HG03342 (cell line): ENCODE measurements at regions not wholly inside any gene's neighbourhood (a gene's known extent, or its start where the extent isn't known, plus 50 kb on each side); places are given as distances from the start of the nearest gene placed in this dataset.

Experiments used
- ATAC-seq: cut with Tn5 transposase; IDR thresholded peaks from one replicate; pipeline ENCODE4 v1.9.1; 2021; ENCODE audit warnings: mild to moderate bottlenecking, moderate library complexity; ENCODE audit not compliant: unreplicated experiment

- no peak for ATAC-seq
Observed at GRCh38 chr18:47550611-47551010, 299.2 kb upstream of the SKOR2 start.

- ATAC-seq: no peak
Observed at GRCh38 chr18:47549021-47549540, 297.6 kb upstream of the SKOR2 start.

DNA sequence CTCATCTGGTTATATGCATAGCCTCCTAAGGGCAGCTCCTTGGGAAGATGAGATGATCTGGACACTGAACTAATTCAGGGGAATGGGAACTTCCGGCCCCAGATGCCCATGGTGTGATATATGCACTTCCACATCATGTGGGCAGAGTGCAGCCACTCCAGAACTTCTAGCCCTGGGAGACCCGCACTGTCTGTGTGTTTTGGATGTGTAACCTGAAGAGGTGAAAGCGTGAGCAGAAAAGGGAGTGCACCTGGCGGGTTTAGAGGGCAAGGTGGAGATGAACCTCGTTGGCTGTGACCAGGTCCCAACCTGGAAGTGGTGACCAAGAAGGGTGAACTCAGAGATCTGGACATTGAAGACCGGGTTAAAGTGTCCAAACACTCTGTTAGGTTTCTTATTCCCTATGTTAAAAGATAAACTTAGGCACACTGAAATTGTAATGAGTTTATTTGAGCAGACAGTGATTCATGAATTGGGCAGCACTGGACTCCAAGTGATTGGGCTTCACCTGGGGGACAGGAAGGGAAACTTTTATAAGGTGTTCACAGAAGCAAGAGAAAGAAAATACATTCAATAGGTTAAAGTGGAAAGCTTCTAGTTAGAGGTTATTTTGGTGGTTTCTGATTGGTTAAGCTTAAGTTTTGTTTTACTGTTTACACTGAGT is 296.2 kb upstream of the SKOR2 start:
- no peak for ATAC-seq

DNA sequence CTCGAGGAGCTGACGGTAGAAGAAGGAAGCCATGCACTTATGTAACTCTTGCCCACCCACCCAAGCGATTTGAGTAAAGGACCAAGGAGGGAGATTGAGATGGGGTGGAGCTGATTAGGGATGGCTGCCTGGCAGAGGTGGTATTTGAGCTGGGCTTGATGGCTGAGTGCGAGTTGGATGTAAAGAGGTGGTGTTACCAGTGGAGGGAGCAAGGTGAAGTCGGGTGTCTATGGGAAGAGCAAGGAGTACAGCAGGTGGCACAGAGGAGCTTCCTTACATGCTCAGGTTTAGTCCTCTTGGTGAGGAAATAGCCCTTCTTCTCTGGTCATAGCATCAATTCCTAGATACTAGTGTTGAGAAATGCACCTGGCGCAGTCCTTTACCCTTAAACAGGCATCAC is 294.2 kb upstream of the SKOR2 start:
- no peak for ATAC-seq

- ATAC-seq: no peak
Observed at GRCh38 chr18:47543080-47543479, 291.6 kb upstream of the SKOR2 start.

DNA sequence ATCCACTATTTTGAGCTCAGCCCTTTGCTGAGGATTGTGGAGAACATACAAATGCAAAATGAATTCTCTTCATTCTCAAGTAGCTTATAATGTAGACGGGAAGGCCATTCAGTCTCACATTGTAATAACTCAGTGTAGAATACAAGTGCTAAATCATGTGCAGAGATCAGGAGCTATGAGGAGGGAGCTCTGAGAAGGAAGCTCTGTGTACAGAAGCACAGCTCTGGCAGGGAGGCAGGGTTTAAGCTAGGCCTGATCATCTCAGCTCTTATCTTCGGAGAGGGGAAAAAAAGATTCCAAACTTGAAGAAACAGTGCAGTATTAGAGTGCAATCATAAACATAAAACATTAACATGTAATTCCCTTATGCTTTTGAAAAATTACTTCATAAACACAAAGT is 291.1 kb upstream of the SKOR2 start:
- no peak for ATAC-seq

DNA sequence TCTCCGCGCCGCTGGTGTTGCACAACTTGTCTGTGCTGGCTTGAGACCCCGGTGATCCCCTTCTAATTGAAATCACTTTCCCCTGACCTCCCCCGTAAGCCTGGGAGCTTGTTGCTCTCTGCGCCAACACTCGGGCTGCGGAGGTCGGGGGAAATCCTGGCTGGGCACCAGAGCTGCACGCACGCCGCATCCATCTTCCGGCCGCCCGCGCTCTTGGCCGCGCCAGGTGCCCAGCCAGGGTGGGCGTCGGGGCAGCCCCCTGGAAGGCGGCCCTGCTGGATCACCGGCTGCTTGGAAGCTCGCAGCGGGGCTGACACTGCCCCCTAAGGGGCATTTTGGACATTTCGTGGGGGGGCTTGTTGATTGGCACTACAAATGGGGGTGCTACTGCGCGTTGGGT is 280.3 kb upstream of the SKOR2 start:
- no peak for ATAC-seq

DNA sequence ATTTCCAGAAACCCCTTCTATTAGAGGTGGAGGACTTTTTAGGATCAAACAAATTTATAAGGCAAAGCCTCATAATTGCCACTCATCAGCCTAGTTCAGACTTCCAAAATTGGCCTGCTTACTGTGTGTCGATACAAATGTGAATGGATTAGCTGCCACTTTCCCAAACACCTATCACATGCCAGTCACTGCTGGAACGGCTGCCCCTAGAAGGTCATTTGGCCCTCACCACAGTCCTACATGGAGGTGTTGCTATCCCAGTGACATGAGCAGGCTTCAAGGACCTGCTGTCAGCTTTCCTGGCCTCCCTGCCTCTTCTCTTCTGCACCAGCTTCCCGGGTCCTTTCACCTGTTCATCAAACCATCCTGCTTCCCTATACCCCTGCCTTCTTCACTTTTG is 279.2 kb upstream of the SKOR2 start:
- ATAC-seq: no peak

DNA sequence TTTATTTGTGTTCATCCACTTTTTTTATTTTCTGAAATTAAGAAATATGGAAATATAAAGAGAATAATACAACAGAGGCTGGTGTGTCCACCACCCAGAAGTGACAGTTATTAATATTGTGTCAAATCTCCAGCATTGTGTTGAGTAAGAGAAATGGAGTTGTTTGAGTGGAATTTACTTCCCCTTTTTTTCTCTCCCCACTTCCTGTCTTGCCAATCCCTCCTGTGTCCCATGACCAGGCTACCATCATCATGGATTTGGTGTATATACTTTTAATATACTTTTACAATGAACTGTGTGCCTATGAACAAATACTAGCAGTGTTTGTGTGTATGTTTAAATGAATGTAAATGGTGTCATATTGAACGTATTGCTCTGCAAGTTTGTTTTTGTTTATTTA is 276.9 kb upstream of the SKOR2 start:
- ATAC-seq: no peak

DNA sequence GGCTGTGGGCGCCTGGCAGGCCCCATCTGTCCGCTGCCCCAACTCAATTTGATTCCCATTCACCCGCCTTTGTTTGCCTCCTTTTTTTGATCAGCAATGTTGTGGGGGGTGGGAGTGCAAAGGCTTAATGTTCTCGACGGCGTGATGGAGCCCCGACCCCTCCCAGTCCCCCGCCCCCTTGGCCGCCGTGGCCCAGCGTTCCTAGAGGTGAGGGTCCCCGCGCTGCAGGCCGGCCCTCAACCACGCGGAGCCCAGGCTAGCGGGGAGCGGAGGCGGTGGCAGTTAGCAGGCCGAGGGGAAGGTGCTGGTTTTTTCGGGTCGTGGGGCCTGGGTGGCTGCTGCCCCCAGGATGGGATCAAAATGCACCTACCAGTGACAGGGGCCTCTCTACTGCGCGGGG is 274.7 kb upstream of the SKOR2 start:
- ATAC-seq: no peak

GRCh38 chr18:47522359-47522758 is 270.9 kb upstream of the SKOR2 start:
- ATAC-seq: no peak

DNA sequence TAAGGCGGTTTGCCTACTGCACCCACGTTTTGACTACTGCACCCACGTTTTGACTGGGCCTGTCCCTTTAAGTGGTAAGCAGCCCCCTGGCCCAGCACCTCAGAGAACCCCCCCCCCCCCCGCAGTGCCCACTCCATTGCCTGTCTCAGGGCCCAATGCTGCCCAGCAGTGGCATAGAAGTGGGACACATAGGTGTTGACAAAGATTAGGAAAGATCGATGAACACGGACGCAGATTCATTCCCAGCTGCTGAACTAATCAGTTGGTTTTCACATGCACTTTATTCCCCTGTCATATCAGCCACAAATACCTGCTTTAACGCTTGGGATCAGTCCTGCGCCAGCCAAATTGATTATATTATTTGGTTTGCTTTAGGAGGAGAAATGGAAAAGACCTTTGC is 268.8 kb upstream of the SKOR2 start:
- no peak for ATAC-seq

DNA sequence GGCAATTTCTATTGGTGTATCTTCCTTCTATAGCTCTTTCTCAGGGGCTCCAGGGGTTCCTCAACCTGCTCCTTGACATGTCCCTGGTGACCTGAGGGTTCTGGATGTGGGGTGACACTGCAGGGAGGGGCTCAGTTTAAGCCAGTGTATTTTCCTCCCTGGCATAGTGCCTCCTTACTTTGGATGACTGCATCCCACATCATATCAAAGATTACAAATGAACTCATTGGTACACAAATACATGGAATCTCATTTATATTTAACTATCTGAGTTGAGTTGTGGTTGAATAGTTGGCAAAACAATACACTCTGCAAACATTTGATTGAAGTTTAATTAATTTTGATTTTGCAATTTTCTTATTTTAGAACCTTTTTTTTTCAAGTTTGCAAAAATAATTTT is 268.2 kb upstream of the SKOR2 start:
- ATAC-seq: no peak

DNA sequence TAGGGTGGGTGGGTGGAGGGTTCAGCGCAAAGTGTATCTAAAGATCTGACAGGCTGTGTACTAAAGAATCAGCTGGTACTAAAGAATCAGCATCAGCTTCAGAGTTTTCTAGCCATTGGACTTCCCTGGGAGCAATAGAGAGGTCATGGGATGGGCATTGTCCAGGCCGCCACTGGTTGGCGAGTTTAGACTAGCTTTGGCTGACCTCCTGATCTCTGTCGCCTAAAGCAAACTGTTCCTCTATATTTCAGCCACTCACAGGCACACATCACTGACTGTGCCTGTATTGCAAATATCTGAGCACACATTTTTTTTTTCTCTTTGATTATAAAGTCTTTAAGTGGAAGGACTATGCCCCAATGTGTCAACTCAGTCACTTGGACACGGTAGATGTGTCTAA is 267.8 kb upstream of the SKOR2 start:
- no peak for ATAC-seq

- no peak for ATAC-seq
Observed at GRCh38 chr18:47513614-47514013, 262.2 kb upstream of the SKOR2 start.

GRCh38 chr18:47512726-47513435 is 261.4 kb upstream of the SKOR2 start:
- ATAC-seq: no peak

DNA sequence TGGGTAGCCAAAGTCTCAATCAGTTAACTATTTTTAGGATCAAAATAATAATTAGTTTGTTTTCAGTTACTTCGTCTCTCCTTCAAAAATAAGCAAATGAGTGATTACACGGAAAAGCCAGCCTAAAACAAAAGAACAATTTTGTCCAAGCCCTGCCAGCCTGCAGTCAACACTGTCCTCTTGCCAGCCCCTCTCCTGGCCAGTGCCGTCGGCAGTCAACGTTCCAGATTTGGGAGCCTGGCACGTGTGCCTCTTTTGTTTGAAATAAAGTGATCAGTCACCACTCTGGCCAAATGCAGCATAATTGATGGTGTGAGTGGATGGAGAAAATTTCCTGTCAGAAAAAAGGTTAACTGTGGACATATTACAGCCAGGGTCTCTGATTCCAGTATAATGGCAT is 260.6 kb upstream of the SKOR2 start:
- ATAC-seq: no peak

DNA sequence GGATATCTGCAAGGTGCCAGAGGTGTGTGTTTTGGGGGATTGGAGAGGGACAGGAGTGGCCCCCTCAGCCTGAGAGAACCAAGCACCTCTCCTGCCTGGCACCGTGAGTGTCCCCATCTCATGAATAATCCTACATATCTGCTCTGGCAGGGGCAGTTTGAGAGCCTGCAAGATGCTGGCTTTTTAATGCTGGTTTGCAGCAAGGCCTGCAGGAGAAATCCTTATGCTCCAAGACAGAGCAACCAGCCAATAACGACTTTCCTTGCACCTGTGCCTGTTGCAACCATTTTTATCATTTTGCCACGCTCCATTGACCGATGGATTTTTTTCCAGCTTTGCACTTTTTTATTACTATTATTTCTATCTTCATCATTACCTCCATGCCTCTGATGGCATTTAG is 259.4 kb upstream of the SKOR2 start:
- ATAC-seq: no peak

- ATAC-seq: no peak
Observed at GRCh38 chr18:47507651-47508050, 256.2 kb upstream of the SKOR2 start.

DNA sequence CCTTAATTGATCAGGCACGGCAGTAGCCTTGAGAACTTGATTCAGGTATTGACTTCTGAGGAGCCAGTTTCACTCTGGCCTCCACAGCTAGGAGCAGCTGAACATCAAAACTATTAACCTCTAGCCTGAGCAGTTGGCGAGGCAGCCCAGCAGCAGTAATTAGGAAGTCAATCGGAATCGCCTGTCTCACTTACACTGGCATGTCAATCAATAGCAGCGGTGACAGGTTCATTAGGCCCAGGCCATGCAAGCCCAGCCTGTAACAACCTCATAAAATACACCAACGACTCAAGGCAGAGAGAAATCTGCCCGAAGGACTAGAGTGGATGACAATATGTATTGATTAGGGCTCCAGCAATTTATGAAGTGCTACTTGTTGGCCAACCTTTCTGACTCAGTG is 255.4 kb upstream of the SKOR2 start:
- ATAC-seq: no peak

GRCh38 chr18:47501946-47502345 is 250.5 kb upstream of the SKOR2 start:
- ATAC-seq: no peak

DNA sequence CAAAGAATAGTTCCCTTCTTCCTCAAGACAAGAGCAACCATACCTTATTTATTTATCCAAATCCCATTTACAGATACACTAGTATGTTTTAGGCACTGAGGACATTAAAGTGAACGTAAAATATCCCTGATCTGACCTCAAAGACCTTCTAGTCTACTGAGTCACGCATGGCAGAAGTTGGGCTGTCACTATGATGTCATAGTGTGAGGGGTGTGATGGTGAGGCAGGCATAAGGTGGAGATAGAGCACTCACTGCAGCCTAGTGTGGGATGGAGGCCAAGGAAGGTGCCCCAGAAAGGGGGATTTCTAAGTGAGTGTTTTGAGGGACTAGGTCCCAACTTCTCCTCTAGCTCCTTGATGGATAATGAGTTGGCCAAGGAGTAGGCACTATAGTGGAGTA is 249.5 kb upstream of the SKOR2 start:
- no peak for ATAC-seq

GRCh38 chr18:47492691-47493090 is 241.2 kb upstream of the SKOR2 start:
- ATAC-seq: no peak
